22Rv1 (cell line): ENCODE measurements at regions not wholly inside any gene's neighbourhood (a gene's known extent, or its start where the extent isn't known, plus 50 kb on each side); places are given as distances from the start of the nearest gene placed in this dataset.

Experiments
- CTCF ChIP-seq: fragments of 450-650 bp; IDR thresholded peaks from 2 replicates; pipeline ENCODE4 v1.5.1; 2017; ENCODE audit warnings: mild to moderate bottlenecking
- ZFX ChIP-seq: fragments of 450-650 bp; IDR thresholded peaks from 2 replicates; pipeline ENCODE4 v1.6.1; 2017; ENCODE audit warnings: antibody characterized with exemption, borderline replicate concordance

DNA sequence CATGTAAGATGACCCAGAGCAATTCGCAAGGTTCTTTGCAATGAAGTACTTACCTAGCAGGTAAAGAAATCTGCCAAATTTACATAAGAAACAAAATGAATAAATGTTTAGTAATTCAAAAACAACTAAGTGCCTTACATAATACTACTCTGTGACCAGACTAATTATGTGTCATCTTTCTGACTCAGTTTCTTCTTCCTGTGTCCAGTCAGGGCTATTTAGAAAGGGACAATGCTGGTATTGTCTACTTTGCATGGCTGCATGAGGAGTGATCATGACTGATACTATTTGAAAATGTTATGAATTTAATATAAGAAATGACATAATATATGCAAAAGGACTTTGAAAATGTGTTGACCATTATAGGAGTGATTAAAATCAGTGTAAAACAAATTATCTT lies 210.0 kb downstream of the TMEM161B start:
- TF ChIP-seq CTCF = no peak
- no peak for TF ChIP-seq ZFX
